ENCODE measurements at regions not wholly inside any gene's neighbourhood (a gene's known extent, or its start where the extent isn't known, plus 50 kb on each side); places are given as distances from the start of the nearest gene placed in this dataset.

DNA sequence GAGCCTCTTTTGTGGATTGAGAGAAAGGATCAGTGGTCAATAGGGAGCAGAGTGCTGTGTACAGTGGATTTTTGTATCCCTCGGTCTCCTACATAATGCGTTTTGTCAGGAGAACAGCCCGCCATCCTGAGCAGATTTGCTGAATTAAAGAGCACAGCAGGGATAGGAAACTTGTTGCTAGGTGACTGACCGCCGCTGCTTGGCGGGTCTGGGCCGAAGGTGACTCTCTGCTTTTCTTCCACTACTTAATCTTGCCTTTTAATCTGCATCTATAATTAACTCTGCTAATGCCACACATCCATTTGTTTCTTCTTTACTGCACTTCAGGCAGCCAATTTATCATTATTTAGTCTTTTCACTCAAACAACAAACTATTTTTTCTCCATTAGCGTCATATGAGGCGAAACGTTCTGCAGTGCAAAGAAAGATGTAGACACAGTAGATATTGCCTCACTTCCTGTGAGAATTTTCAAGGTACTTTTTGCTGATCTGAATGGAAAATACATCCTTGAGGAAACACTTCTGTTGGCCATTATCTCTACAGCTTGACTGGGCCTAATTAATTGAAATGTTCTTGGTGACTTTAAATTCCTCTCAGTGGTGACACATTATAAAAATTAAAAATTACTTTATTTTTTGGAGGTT, 108.0 kb downstream of the PPM1A start:
- no peak for TF ChIP-seq POLR2A (IDR thresholded peaks at IDR 0.05)
- TF ChIP-seq, protein P1, sequence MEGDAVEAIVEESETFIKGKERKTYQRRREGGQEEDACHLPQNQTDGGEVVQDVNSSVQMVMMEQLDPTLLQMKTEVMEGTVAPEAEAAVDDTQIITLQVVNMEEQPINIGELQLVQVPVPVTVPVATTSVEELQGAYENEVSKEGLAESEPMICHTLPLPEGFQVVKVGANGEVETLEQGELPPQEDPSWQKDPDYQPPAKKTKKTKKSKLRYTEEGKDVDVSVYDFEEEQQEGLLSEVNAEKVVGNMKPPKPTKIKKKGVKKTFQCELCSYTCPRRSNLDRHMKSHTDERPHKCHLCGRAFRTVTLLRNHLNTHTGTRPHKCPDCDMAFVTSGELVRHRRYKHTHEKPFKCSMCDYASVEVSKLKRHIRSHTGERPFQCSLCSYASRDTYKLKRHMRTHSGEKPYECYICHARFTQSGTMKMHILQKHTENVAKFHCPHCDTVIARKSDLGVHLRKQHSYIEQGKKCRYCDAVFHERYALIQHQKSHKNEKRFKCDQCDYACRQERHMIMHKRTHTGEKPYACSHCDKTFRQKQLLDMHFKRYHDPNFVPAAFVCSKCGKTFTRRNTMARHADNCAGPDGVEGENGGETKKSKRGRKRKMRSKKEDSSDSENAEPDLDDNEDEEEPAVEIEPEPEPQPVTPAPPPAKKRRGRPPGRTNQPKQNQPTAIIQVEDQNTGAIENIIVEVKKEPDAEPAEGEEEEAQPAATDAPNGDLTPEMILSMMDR (IDR thresholded peaks at IDR 0.05): no peak

All from sigmoid colon (tissue), 3 donors.